Smooth muscle cell (in vitro differentiated cells): ENCODE measurements at regions not wholly inside any gene's neighbourhood (a gene's known extent, or its start where the extent isn't known, plus 50 kb on each side); places are given as distances from the start of the nearest gene placed in this dataset.

ENCODE experiments used
- DNase-seq: peaks from one replicate; lab custom pipeline; 2025; ENCODE audit not compliant: unreplicated experiment; lab: John Stamatoyannopoulos, UW
- H2AFZ ChIP-seq: fragments of 200-600 bp; sonication (generic); 2 replicates; pipeline ENCODE4 v1.6.0; 2016; ENCODE audit warnings: antibody characterized with exemption, low read depth, mild to moderate bottlenecking
- H3F3A ChIP-seq: fragments of 200-600 bp; sonication (generic); 2 replicates; pipeline ENCODE4 v1.6.0; 2017; ENCODE audit warnings: antibody characterized with exemption, low read depth
- H3K27ac ChIP-seq: fragments of 200-600 bp; sonication (generic); 2 replicates; pipeline ENCODE4 v1.5.1; 2016; ENCODE audit warnings: low read depth, mild to moderate bottlenecking
- H3K27me3 ChIP-seq: fragments of 200-600 bp; sonication (generic); 2 replicates; pipeline ENCODE4 v1.6.1; 2016; ENCODE audit warnings: low read depth, mild to moderate bottlenecking
- H3K36me3 ChIP-seq: fragments of 200-600 bp; sonication (generic); 2 replicates; pipeline ENCODE4 v1.5.1; 2016; ENCODE audit warnings: low read depth
- H3K4me1 ChIP-seq: fragments of 200-600 bp; sonication (generic); 2 replicates; pipeline ENCODE4 v1.5.1; 2016; ENCODE audit warnings: low read depth
- H3K4me2 ChIP-seq: fragments of 200-600 bp; sonication (generic); 2 replicates; pipeline ENCODE4 v1.6.0; 2016; ENCODE audit warnings: mild to moderate bottlenecking
- H3K4me3 ChIP-seq: fragments of 200-600 bp; sonication (generic); 2 replicates; pipeline ENCODE4 v1.5.1; 2016; ENCODE audit warnings: mild to moderate bottlenecking
- H3K79me2 ChIP-seq: fragments of 200-600 bp; sonication (generic); 2 replicates; pipeline ENCODE4 v1.6.0; 2016; ENCODE audit warnings: low read depth, mild to moderate bottlenecking
- H3K9ac ChIP-seq: fragments of 200-600 bp; sonication (generic); 2 replicates; pipeline ENCODE4 v1.6.0; 2016; ENCODE audit warnings: low read depth
- H3K9me3 ChIP-seq: fragments of 200-600 bp; sonication (generic); replicated peaks from 2 replicates; pipeline ENCODE4 v1.5.1; 2016; ENCODE audit warnings: low read depth
- H4K20me1 ChIP-seq: fragments of 200-600 bp; sonication (generic); 2 replicates; pipeline ENCODE4 v1.6.0; 2016; ENCODE audit warnings: low read depth
- CTCF ChIP-seq: fragments of 200-600 bp; sonication (generic); IDR thresholded peaks from 2 replicates; pipeline ENCODE4 v1.5.1; 2017; ENCODE audit warnings: borderline replicate concordance, mild to moderate bottlenecking, antibody characterized with exemption; ENCODE audit not compliant: insufficient read depth, poor library complexity, severe bottlenecking
- WGBS: methylation state at CpG from one replicate; pipeline ENCODE4 v1.1.7; 2016; ENCODE audit warnings: low lambda C conversion rate; 5-methylcytosine and 5-hydroxymethylcytosine counted together

DNA sequence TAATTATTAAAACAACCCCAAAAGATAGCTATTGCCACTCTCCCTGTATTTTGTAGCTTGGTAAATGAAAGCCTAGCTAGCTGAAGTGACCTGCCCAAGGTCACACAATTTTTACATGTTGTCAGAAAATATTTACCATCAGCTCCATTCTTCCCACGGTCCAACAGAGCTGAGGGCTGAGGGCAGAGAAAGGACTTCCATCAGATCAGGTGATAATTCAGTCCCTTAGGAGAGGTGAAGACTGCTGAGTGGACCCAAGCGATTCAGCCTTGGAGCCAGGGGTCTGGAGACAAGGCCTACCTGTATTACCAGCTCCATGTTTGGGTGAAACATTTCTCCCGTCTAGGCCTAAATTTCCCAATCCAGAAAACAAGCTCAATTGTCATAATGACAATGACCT, 149.5 kb upstream of the TSHZ3 start:
- no peak overlapping the region for H2AFZ ChIP-seq
- no peaks in the 10 kb centered on the region for H3K9me3 ChIP-seq
- no peaks in the 10 kb centered on the region for H3F3A ChIP-seq
- 96% methylated on average over 3 of the region's 3 CpGs for WGBS
- no peaks in the 10 kb centered on the region for H3K27me3 ChIP-seq
- H3K79me2 ChIP-seq = no peaks in the 10 kb centered on the region
- no peak overlapping the region for H3K27ac ChIP-seq
- H3K4me3 ChIP-seq = no peak overlapping the region
- TF ChIP-seq CTCF = no peak
- no peaks in the 10 kb centered on the region for H4K20me1 ChIP-seq
- H3K4me2 ChIP-seq = no peak overlapping the region
- no peaks in the 10 kb centered on the region for H3K36me3 ChIP-seq
- H3K4me1 ChIP-seq = no peaks in the 10 kb centered on the region
- DNase-seq = no peak
- no peak overlapping the region for H3K9ac ChIP-seq

DNA sequence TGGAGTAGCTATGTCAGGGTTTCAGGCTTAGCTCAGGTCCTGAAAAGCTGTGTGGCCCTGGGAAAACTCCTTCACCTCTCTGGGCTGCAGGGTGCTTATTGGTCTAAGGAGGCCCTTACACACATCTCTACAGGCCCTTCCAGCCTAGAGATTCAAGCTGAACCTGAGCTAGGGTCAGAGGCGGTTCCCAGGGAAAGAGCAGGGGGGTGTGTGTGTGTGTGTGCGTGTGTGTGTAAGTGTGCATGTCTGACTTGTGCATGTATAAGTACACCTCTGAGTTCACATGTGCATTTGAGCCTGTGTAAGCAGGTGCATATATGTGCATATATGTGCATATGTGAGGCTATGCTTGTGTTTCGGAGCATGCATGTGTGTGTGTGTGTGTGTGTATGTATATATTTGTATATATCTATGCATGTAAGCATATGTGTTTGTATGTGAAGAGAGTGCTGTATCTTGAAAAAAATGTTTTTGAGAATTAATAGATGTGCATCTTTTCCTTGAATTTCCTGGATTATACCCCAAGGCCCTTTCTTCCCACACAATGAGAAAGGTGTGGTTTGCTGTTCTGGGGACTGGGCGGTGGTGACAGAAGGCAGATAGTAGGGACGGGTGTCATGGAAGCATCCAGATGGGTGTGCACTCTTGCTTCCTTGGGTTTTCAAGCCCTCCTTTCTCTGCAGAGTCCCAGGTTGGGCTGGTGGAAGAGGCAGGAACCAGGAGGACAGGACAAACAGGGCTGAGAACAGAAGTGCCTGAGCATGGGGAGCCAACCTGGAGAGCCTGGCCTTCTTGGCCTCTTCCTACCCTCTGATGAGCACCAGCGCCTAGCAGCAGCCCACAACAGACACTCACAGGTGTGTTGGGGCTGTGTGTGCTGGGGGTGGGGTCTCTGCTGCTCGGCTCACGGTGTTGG, 150.3 kb upstream of the TSHZ3 start:
- H3K27ac ChIP-seq = no peak overlapping the region
- H3K9me3 ChIP-seq = no peaks in the 10 kb centered on the region
- no peak overlapping the region for H2AFZ ChIP-seq
- H3K36me3 ChIP-seq = no peaks in the 10 kb centered on the region
- no peak overlapping the region for H3K4me2 ChIP-seq
- no peaks in the 10 kb centered on the region for H3K79me2 ChIP-seq
- TF ChIP-seq CTCF = no peak
- H3K4me3 ChIP-seq = no peak overlapping the region
- H3K4me1 ChIP-seq = no peaks in the 10 kb centered on the region
- H3F3A ChIP-seq = no peaks in the 10 kb centered on the region
- no peak overlapping the region for H3K9ac ChIP-seq
- H3K27me3 ChIP-seq = no peaks in the 10 kb centered on the region
- H4K20me1 ChIP-seq = no peaks in the 10 kb centered on the region
- 98% methylated on average over 8 of the region's 8 CpGs for WGBS
- no peak for DNase-seq

- H3K79me2 ChIP-seq = no peaks in the 10 kb centered on the region
- 92% methylated on average over 8 of the region's 8 CpGs for WGBS
- no peak overlapping the region for H3K9ac ChIP-seq
- no peak for DNase-seq
- H3K4me3 ChIP-seq = no peak overlapping the region
- no peaks in the 10 kb centered on the region for H3K27me3 ChIP-seq
- H3K4me2 ChIP-seq = no peak overlapping the region
- H3K9me3 ChIP-seq = no peaks in the 10 kb centered on the region
- no peaks in the 10 kb centered on the region for H3K36me3 ChIP-seq
- H3F3A ChIP-seq = no peaks in the 10 kb centered on the region
- no peaks in the 10 kb centered on the region for H3K4me1 ChIP-seq
- H3K27ac ChIP-seq = no peak overlapping the region
- H2AFZ ChIP-seq = no peak overlapping the region
- no peaks in the 10 kb centered on the region for H4K20me1 ChIP-seq
- no peak for TF ChIP-seq CTCF
Measured at GRCh38 chr19:31500197-31500830, 151.1 kb upstream of the TSHZ3 start.
